ENCODE measurements at regions not wholly inside any gene's neighbourhood (a gene's known extent, or its start where the extent isn't known, plus 50 kb on each side); places are given as distances from the start of the nearest gene placed in this dataset.

- no peak for TF ChIP-seq ZNF274 (IDR thresholded peaks at IDR 0.05; ENCODE audit: low read depth, low read length)
- no peak overlapping the region for H3K4me3 ChIP-seq (ENCODE audit: low read length)
These were observed 232.9 kb upstream of the CIBAR2 start for GRCh38 chr16:85345129-85345639.

GRCh38 chr16:85346404-85347212, 234.3 kb upstream of the CIBAR2 start:
- no peak for TF ChIP-seq ZNF274 (IDR thresholded peaks at IDR 0.05; ENCODE audit: low read depth, low read length)
- H3K4me3 ChIP-seq (ENCODE audit: low read length) = no peak overlapping the region

GRCh38 chr16:85347213-85347591, 234.9 kb upstream of the CIBAR2 start:
- no peak for TF ChIP-seq ZNF274 (IDR thresholded peaks at IDR 0.05; ENCODE audit: low read depth, low read length)

GRCh38 chr16:85348065-85348840, 236.0 kb upstream of the CIBAR2 start:
- no peak for TF ChIP-seq ZNF274 (IDR thresholded peaks at IDR 0.05; ENCODE audit: low read depth, low read length)
- no peak overlapping the region for H3K4me3 ChIP-seq (ENCODE audit: low read length)

More at GRCh38 chr16:85347213-85347591, 234.9 kb upstream of the CIBAR2 start:
- H3K4me3 ChIP-seq (ENCODE audit: low read length) = no peak overlapping the region

GRCh38 chr16:85348911-85349334, 236.7 kb upstream of the CIBAR2 start:
- H3K4me3 ChIP-seq (ENCODE audit: low read length) = no peak overlapping the region
- TF ChIP-seq ZNF274 (IDR thresholded peaks at IDR 0.05; ENCODE audit: low read depth, low read length) = no peak

- H3K4me3 ChIP-seq (ENCODE audit: low read length) = no peak overlapping the region
- no peak for TF ChIP-seq ZNF274 (IDR thresholded peaks at IDR 0.05; ENCODE audit: low read depth, low read length)
These were observed 237.3 kb upstream of the CIBAR2 start for GRCh38 chr16:85349365-85350145.

GRCh38 chr16:85350146-85350728, 238.0 kb upstream of the CIBAR2 start:
- no peak overlapping the region for H3K4me3 ChIP-seq (ENCODE audit: low read length)
- no peak for TF ChIP-seq ZNF274 (IDR thresholded peaks at IDR 0.05; ENCODE audit: low read depth, low read length)

GRCh38 chr16:85350973-85351372, 238.7 kb upstream of the CIBAR2 start:
- H3K4me3 ChIP-seq (ENCODE audit: low read length) = no peak overlapping the region
- TF ChIP-seq ZNF274 (IDR thresholded peaks at IDR 0.05; ENCODE audit: low read depth, low read length) = no peak

- TF ChIP-seq ZNF274 (IDR thresholded peaks at IDR 0.05; ENCODE audit: low read depth, low read length) = no peak
- no peak overlapping the region for H3K4me3 ChIP-seq (ENCODE audit: low read length)
These were observed 240.7 kb upstream of the CIBAR2 start for GRCh38 chr16:85353013-85353412.

- no peak overlapping the region for H3K4me3 ChIP-seq (ENCODE audit: low read length)
- no peak for TF ChIP-seq ZNF274 (IDR thresholded peaks at IDR 0.05; ENCODE audit: low read depth, low read length)
These were observed 241.8 kb upstream of the CIBAR2 start for GRCh38 chr16:85353839-85354685.

- no peak overlapping the region for H3K4me3 ChIP-seq (ENCODE audit: low read length)
- no peak for TF ChIP-seq ZNF274 (IDR thresholded peaks at IDR 0.05; ENCODE audit: low read depth, low read length)
These were observed 242.6 kb upstream of the CIBAR2 start for GRCh38 chr16:85354686-85355514.

- no peak for TF ChIP-seq ZNF274 (IDR thresholded peaks at IDR 0.05; ENCODE audit: low read depth, low read length)
- no peak overlapping the region for H3K4me3 ChIP-seq (ENCODE audit: low read length)
These were observed 243.2 kb upstream of the CIBAR2 start for GRCh38 chr16:85355515-85355837.
